A172 (cell line): ENCODE measurements at regions not wholly inside any gene's neighbourhood (a gene's known extent, or its start where the extent isn't known, plus 50 kb on each side); places are given as distances from the start of the nearest gene placed in this dataset.

Experiments used
- DNase-seq: peaks from one replicate; pipeline ENCODE4 v3.0.0-alpha.2; 2015; ENCODE audit warnings: low spot score

- DNase-seq, result no peak
Observed at GRCh38 chr7:42378149-42378548, 141.1 kb upstream of the GLI3 start.

- no peak for DNase-seq
Observed at GRCh38 chr7:42373285-42373684, 136.3 kb upstream of the GLI3 start.

GRCh38 chr7:42372479-42372878, 135.5 kb upstream of the GLI3 start:
- no peak for DNase-seq

- DNase-seq, result peak; percentile 30
Observed at GRCh38 chr7:42359946-42360345, 122.9 kb upstream of the GLI3 start.

GRCh38 chr7:42351316-42351935, 114.4 kb upstream of the GLI3 start:
- no peak for DNase-seq

- no peak for DNase-seq
Observed at GRCh38 chr7:42350801-42351200, 113.8 kb upstream of the GLI3 start.

GRCh38 chr7:42348631-42349030, 111.6 kb upstream of the GLI3 start:
- DNase-seq, result no peak

GRCh38 chr7:42348071-42348470, 111.1 kb upstream of the GLI3 start:
- no peak for DNase-seq

- DNase-seq, result no peak
Observed at GRCh38 chr7:42347616-42348015, 110.6 kb upstream of the GLI3 start.

GRCh38 chr7:42345478-42346299, 108.7 kb upstream of the GLI3 start:
- no peak for DNase-seq

- DNase-seq, result no peak
Observed at GRCh38 chr7:42344198-42344755, 107.3 kb upstream of the GLI3 start.

- no peak for DNase-seq
Observed at GRCh38 chr7:42342381-42342780, 105.4 kb upstream of the GLI3 start.

- DNase-seq, result no peak
Observed at GRCh38 chr7:42340436-42340835, 103.4 kb upstream of the GLI3 start.

- DNase-seq, result no peak
Observed at GRCh38 chr7:42338916-42339540, 102.0 kb upstream of the GLI3 start.

- DNase-seq, result no peak
Observed at GRCh38 chr7:42338231-42338915, 101.4 kb upstream of the GLI3 start.

- no peak for DNase-seq
Observed at GRCh38 chr7:42337225-42337905, 100.4 kb upstream of the GLI3 start.

- no peak for DNase-seq
Observed at GRCh38 chr7:42332605-42333222, 95.7 kb upstream of the GLI3 start.

GRCh38 chr7:42319631-42320030, 82.6 kb upstream of the GLI3 start:
- no peak for DNase-seq

- DNase-seq, result peak; percentile 30
Observed at GRCh38 chr7:42315631-42316030, 78.6 kb upstream of the GLI3 start.

GRCh38 chr7:42315103-42315502, 78.1 kb upstream of the GLI3 start:
- no peak for DNase-seq

- DNase-seq, result no peak
Observed at GRCh38 chr7:42314696-42315095, 77.7 kb upstream of the GLI3 start.
